Suprapubic skin (tissue), 4 donors: ENCODE measurements at regions not wholly inside any gene's neighbourhood (a gene's known extent, or its start where the extent isn't known, plus 50 kb on each side); places are given as distances from the start of the nearest gene placed in this dataset.

Experiments used
- CTCF ChIP-seq, 2 donors: fragments of 200-600 bp in 1 of 2; fragments of 450-650 bp in 1 of 2; sonication (generic) in 1 of 2; IDR thresholded peaks; one replicate each; pipeline ENCODE4 v1.5.1; 2016 to 2019; ENCODE audit warnings: antibody characterized with exemption in 2 of 2, mild to moderate bottlenecking in 1 of 2, moderate library complexity in 1 of 2
- EP300 ChIP-seq: sonication (generic); formaldehyde crosslinking; IDR thresholded peaks from one replicate; pipeline ENCODE4 v1.6.1; 2017; ENCODE audit warnings: antibody characterized with exemption
- POLR2A ChIP-seq, 2 donors: fragments of 450-650 bp; IDR thresholded peaks; one replicate each; pipeline ENCODE4 v1.6.1; 2017; ENCODE audit warnings: antibody characterized with exemption in 2 of 2, mild to moderate bottlenecking in 2 of 2, moderate library complexity in 2 of 2
- POLR2AphosphoS5 ChIP-seq, 3 donors: sonication (generic); formaldehyde crosslinking; IDR thresholded peaks; one replicate each; pipeline ENCODE4 v1.6.1; 2017; ENCODE audit warnings: antibody characterized with exemption in 3 of 3

GRCh38 chr5:54387031-54387430 is 68.5 kb upstream of the HSPB3 start:
- TF ChIP-seq CTCF (IDR thresholded peaks at IDR 0.05) (no peak), EP300 (no peak), POLR2AphosphoS5 (IDR thresholded peaks at IDR 0.05) (no peak), POLR2A (IDR thresholded peaks at IDR 0.05) (no peak)
